ENCODE measurements at regions not wholly inside any gene's neighbourhood (a gene's known extent, or its start where the extent isn't known, plus 50 kb on each side); places are given as distances from the start of the nearest gene placed in this dataset.

GRCh38 chr9:23423999-23424398, 402.0 kb downstream of the ELAVL2 start:
- Mint-ChIP-seq H3K9me3 (no peaks in the 10 kb centered on the region), H3K36me3 (ENCODE audit: low read depth) (no peaks in the 10 kb centered on the region), H3K27me3 (ENCODE audit: low read depth) (no peaks in the 10 kb centered on the region), H3K4me1 (no peaks in the 10 kb centered on the region), H3K4me3 (no peak overlapping the region), H3K27ac (ENCODE audit: unreplicated experiment) (no peak overlapping the region)
- TF ChIP-seq CTCF (conservative IDR thresholded peaks at IDR 0.05), result no peak
- DNase-seq (ENCODE audit: low read depth, low spot score), result no peak

- no peak for TF ChIP-seq CTCF (conservative IDR thresholded peaks at IDR 0.05)
- Mint-ChIP-seq H3K4me1 (no peaks in the 10 kb centered on the region), H3K4me3 (no peak overlapping the region), H3K27me3 (ENCODE audit: low read depth) (no peaks in the 10 kb centered on the region), H3K27ac (ENCODE audit: unreplicated experiment) (no peak overlapping the region), H3K9me3 (no peaks in the 10 kb centered on the region), H3K36me3 (ENCODE audit: low read depth) (no peaks in the 10 kb centered on the region)
- DNase-seq (ENCODE audit: low read depth, low spot score), result no peak
Observed at GRCh38 chr9:23426144-23426543, 399.9 kb downstream of the ELAVL2 start.

DNA sequence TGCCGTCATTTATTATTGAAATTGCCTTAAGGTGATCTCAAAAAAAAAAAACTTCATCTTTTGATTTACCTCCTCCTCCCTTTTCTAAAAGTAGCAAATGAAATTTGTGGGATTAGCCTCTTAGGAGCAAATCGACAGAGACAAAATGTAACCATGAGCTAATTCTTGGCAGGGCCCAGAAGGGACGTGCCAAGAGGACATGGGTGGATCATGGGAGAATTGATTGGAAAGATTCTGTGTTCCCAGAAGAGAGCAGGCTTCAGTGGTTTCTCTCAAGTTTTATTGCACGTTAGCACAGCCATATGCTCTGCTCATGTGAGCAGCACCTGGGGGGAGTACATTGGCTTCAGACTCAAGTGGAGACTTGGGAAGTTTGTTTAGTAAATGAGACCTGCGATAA, 394.6 kb downstream of the ELAVL2 start:
- Mint-ChIP-seq H3K4me3 (no peak overlapping the region), H3K36me3 (ENCODE audit: low read depth) (no peaks in the 10 kb centered on the region), H3K27ac (ENCODE audit: unreplicated experiment) (no peak overlapping the region), H3K4me1 (no peaks in the 10 kb centered on the region), H3K9me3 (no peaks in the 10 kb centered on the region), H3K27me3 (ENCODE audit: low read depth) (no peaks in the 10 kb centered on the region)
- no peak for DNase-seq (ENCODE audit: low read depth, low spot score)
- TF ChIP-seq CTCF (conservative IDR thresholded peaks at IDR 0.05), result no peak

DNA sequence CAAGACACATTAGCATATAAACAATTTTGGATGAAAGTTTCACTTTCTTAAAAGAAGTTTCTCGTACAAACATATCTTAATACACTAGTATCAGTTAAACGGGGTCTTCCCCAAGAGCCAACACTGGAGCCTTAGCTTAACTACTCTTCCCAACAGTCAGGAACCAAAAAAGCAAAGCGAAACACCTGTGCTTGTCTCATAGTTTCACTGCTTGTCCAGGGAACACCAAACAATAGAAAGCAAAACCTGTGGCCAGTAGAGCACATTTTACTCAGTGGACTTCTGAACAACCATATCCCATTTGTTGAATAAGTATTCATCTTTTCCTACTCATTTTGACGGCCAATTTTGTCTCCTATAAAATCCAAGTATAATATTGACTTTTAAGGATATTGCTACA, 391.4 kb downstream of the ELAVL2 start:
- no peak for DNase-seq (ENCODE audit: low read depth, low spot score)
- H3K4me3 Mint-ChIP-seq, result no peak overlapping the region
- TF ChIP-seq CTCF (conservative IDR thresholded peaks at IDR 0.05), result no peak
- H3K36me3 Mint-ChIP-seq (ENCODE audit: low read depth), result no peaks in the 10 kb centered on the region
- no peak overlapping the region for H3K27ac Mint-ChIP-seq (ENCODE audit: unreplicated experiment)
- no peaks in the 10 kb centered on the region for H3K27me3 Mint-ChIP-seq (ENCODE audit: low read depth)
- peaks cover 2% of the 10 kb centered on the region for H3K9me3 Mint-ChIP-seq
- H3K4me1 Mint-ChIP-seq, result no peaks in the 10 kb centered on the region

GRCh38 chr9:23438299-23438907, 387.6 kb downstream of the ELAVL2 start:
- Mint-ChIP-seq H3K27ac (ENCODE audit: unreplicated experiment) (no peak overlapping the region), H3K36me3 (ENCODE audit: low read depth) (no peaks in the 10 kb centered on the region), H3K27me3 (ENCODE audit: low read depth) (no peaks in the 10 kb centered on the region), H3K4me1 (no peaks in the 10 kb centered on the region), H3K9me3 (peaks cover 2% of the 10 kb centered on the region), H3K4me3 (no peak overlapping the region)
- no peak for TF ChIP-seq CTCF (conservative IDR thresholded peaks at IDR 0.05)
- DNase-seq (ENCODE audit: low read depth, low spot score), result no peak
